H1 (cell line): ENCODE measurements at regions not wholly inside any gene's neighbourhood (a gene's known extent, or its start where the extent isn't known, plus 50 kb on each side); places are given as distances from the start of the nearest gene placed in this dataset.

Experiments
- CTCF ChIA-PET: fragments of 300-600 bp; sonication (Branson Sonifier 250); formaldehyde crosslinking; loops from one replicate; lab custom pipeline; 2021; ENCODE audit not compliant: partially characterized antibody; lab: Charles Lee
- POLR2A ChIA-PET: fragments of 300-600 bp; sonication (Branson Sonifier 250); formaldehyde crosslinking; loops from one replicate; lab custom pipeline; 2021; ENCODE audit warnings: inconsistent platforms; ENCODE audit not compliant: partially characterized antibody; lab: Charles Lee
- DNase-seq, 2 experiments: peaks; one replicate each; pipeline versions ENCODE4 v3.0.0 to v3.0.0-alpha.2; 2010 to 2022; ENCODE audit warnings: low spot score in 2 of 2, low read depth in 1 of 2, mixed read lengths in 1 of 2
- FAIRE-seq: peaks from 2 replicates; lab custom pipeline; 2011; peaks lifted over from hg19 to GRCh38; lab: Jason Lieb, UNC
- H2AFZ ChIP-seq: 2 replicates; pipeline ENCODE4 v1.8.1; 2012; ENCODE audit warnings: low read length, inconsistent platforms
- H2AK5ac ChIP-seq: 2 replicates; pipeline ENCODE4 v1.6.1; 2013; ENCODE audit warnings: low read depth, low read length
- H2BK120ac ChIP-seq: replicated peaks from 2 replicates; pipeline ENCODE3; 2013; ENCODE audit warnings: low read depth, low read length, inconsistent platforms
- H2BK12ac ChIP-seq: 2 replicates; pipeline ENCODE4 v1.6.1; 2013; ENCODE audit warnings: low read depth, low read length
- H2BK15ac ChIP-seq: 2 replicates; pipeline ENCODE4 v1.6.1; 2013; ENCODE audit warnings: low read length
- H2BK20ac ChIP-seq: 2 replicates; pipeline ENCODE4 v1.6.1; 2013; ENCODE audit warnings: low read length
- H2BK5ac ChIP-seq: 2 replicates; pipeline ENCODE4 v1.6.1; 2013; ENCODE audit warnings: low read depth, low read length
- H3K14ac ChIP-seq: 2 replicates; pipeline ENCODE4 v1.6.1; 2013; ENCODE audit warnings: inconsistent platforms; ENCODE audit not compliant: insufficient read length
- H3K18ac ChIP-seq: 2 replicates; pipeline ENCODE4 v1.6.1; 2013; ENCODE audit warnings: low read length; ENCODE audit errors: extremely low read depth
- H3K23ac ChIP-seq: 2 replicates; pipeline ENCODE4 v1.6.1; 2013; ENCODE audit warnings: inconsistent platforms; ENCODE audit not compliant: insufficient read length
- H3K23me2 ChIP-seq: 2 replicates; pipeline ENCODE4 v1.6.1; 2013; ENCODE audit warnings: low read depth, low read length
- H3K27ac ChIP-seq: 2 replicates; pipeline ENCODE4 v1.6.1; 2011; ENCODE audit warnings: low read depth, low read length, inconsistent platforms
- H3K27me3 ChIP-seq, 4 experiments: replicated peaks in 1 of 4; 1 replicate in 1 of 4; 2 replicates in 3 of 4; pipeline versions ENCODE4 v1.6.1 to v1.8.1; 2011 to 2013; ENCODE audit warnings: low read length in 3 of 4, mild to moderate bottlenecking in 3 of 4, inconsistent platforms in 2 of 4, mixed read lengths in 2 of 4, moderate library complexity in 1 of 4; ENCODE audit not compliant: control insufficient read depth in 3 of 4, insufficient read depth in 3 of 4; ENCODE audit errors: extremely low read depth in 1 of 4
- H3K36me3 ChIP-seq, 4 experiments: 2 replicates each; pipeline versions ENCODE4 v1.6.1 to v1.8.1; 2011 to 2013; ENCODE audit warnings: mild to moderate bottlenecking in 4 of 4, low read length in 3 of 4, moderate library complexity in 2 of 4, control low read depth in 1 of 4, inconsistent platforms in 1 of 4; ENCODE audit not compliant: insufficient read depth in 4 of 4, control insufficient read depth in 2 of 4
- H3K4ac ChIP-seq: replicated peaks from 2 replicates; pipeline ENCODE3; 2013; ENCODE audit warnings: low read length, low read depth, mixed read lengths, inconsistent platforms; ENCODE audit not compliant: insufficient read length
- H3K4me1 ChIP-seq, 4 experiments: replicated peaks in 1 of 4; 1 replicate in 1 of 4; 2 replicates in 3 of 4; pipeline versions ENCODE4 v1.6.1 to v1.8.1; 2011 to 2013; ENCODE audit warnings: low read length in 3 of 4, inconsistent platforms in 2 of 4, mixed read lengths in 1 of 4; ENCODE audit not compliant: insufficient read depth in 4 of 4, control insufficient read depth in 3 of 4
- H3K4me2 ChIP-seq, 2 experiments: 2 replicates each; pipeline versions ENCODE4 v1.6.1 to v1.8.1; 2011 to 2013; ENCODE audit warnings: low read depth in 2 of 2, low read length in 2 of 2, control low read depth in 1 of 2, inconsistent platforms in 1 of 2, mild to moderate bottlenecking in 1 of 2; ENCODE audit not compliant: insufficient read depth in 1 of 2
- H3K4me3 ChIP-seq, 4 experiments: fragments of 200-600, 300-600 bp in 1 of 4; sonication (generic), shearing (Covaris generic), sonication (Bioruptor Twin) in 1 of 4; 2 replicates each; pipeline versions ENCODE4 v1.5.1 to v1.8.1; 2011 to 2016; ENCODE audit warnings: low read length in 4 of 4, low read depth in 3 of 4, control low read depth in 2 of 4, inconsistent platforms in 2 of 4, mild to moderate bottlenecking in 2 of 4, mixed read lengths in 1 of 4, moderate library complexity in 1 of 4; ENCODE audit not compliant: insufficient read depth in 2 of 4; ENCODE audit errors: extremely low read depth in 1 of 4
- H3K56ac ChIP-seq: replicated peaks from 2 replicates; pipeline ENCODE3; 2013; ENCODE audit warnings: low read depth, mild to moderate bottlenecking, mixed read lengths, low read length, inconsistent platforms; ENCODE audit not compliant: insufficient read length
- H3K79me1 ChIP-seq: 2 replicates; pipeline ENCODE4 v1.6.1; 2013; ENCODE audit warnings: low read depth, low read length, control low read depth
- H3K79me2 ChIP-seq, 2 experiments: 2 replicates each; pipeline versions ENCODE4 v1.6.1 to v1.8.1; 2012 to 2013; ENCODE audit warnings: low read length in 2 of 2, mild to moderate bottlenecking in 2 of 2, inconsistent platforms in 1 of 2; ENCODE audit not compliant: insufficient read depth in 2 of 2, control insufficient read depth in 1 of 2
- H3K9ac ChIP-seq, 4 experiments: replicated peaks in 1 of 4; 1 replicate in 1 of 4; 2 replicates in 3 of 4; pipeline versions ENCODE4 v1.6.1 to v1.8.1; 2011 to 2013; ENCODE audit warnings: low read depth in 3 of 4, low read length in 3 of 4, control low read depth in 2 of 4, mild to moderate bottlenecking in 2 of 4, moderate library complexity in 2 of 4, inconsistent platforms in 1 of 4; ENCODE audit errors: extremely low read depth in 1 of 4
- H3K9me3 ChIP-seq, 2 experiments: 2 replicates each; pipeline versions ENCODE4 v1.6.1 to v1.8.1; 2012 to 2013; ENCODE audit warnings: mild to moderate bottlenecking in 2 of 2, moderate library complexity in 2 of 2, control low read depth in 1 of 2, inconsistent platforms in 1 of 2, low read depth in 1 of 2, low read length in 1 of 2, mixed read lengths in 1 of 2; ENCODE audit not compliant: insufficient read depth in 2 of 2
- H4K20me1 ChIP-seq, 2 experiments: replicated peaks in 1 of 2; 2 replicates each; pipeline versions ENCODE3 to v1.8.1; 2011 to 2013; ENCODE audit warnings: inconsistent platforms in 2 of 2, low read length in 2 of 2, mild to moderate bottlenecking in 1 of 2; ENCODE audit not compliant: insufficient read depth in 2 of 2, control insufficient read depth in 1 of 2
- H4K5ac ChIP-seq: 2 replicates; pipeline ENCODE4 v1.6.1; 2013; ENCODE audit warnings: low read length, low read depth, mixed read lengths, inconsistent platforms; ENCODE audit not compliant: insufficient read length
- H4K8ac ChIP-seq: 2 replicates; pipeline ENCODE4 v1.8.0; 2013; ENCODE audit warnings: mild to moderate bottlenecking, moderate library complexity, low read length, inconsistent platforms; ENCODE audit not compliant: insufficient read depth; ENCODE audit errors: extremely low read depth
- H4K91ac ChIP-seq: replicated peaks from 2 replicates; pipeline ENCODE3; 2013; ENCODE audit warnings: low read length, mixed read lengths, inconsistent platforms; ENCODE audit not compliant: insufficient read length
- BRCA1 ChIP-seq: IDR thresholded peaks from 2 replicates; pipeline ENCODE4 v1.6.1; 2012; ENCODE audit warnings: low read depth, low read length, improper control_type of control experiment
- CBX5 ChIP-seq: fragments of 300-800, 300-1000 bp; sonication (generic); IDR thresholded peaks from 2 replicates; pipeline ENCODE4 v1.7.1; 2016; ENCODE audit warnings: antibody characterized with exemption, low read length, low read depth
- CBX8 ChIP-seq: fragments of 300-800, 300-1000 bp; sonication (generic); IDR thresholded peaks from 2 replicates; pipeline ENCODE4 v1.7.1; 2016; ENCODE audit warnings: low read depth, low read length, borderline replicate concordance
- CREB1 ChIP-seq: IDR thresholded peaks from 2 replicates; pipeline ENCODE4 v1.6.1; 2012; ENCODE audit warnings: inconsistent platforms
- CTBP2 ChIP-seq: IDR thresholded peaks from 2 replicates; pipeline ENCODE4 v1.7.0; 2011; ENCODE audit warnings: borderline replicate concordance, mild to moderate bottlenecking, moderate library complexity, mixed read lengths, low read length; ENCODE audit not compliant: insufficient read depth, insufficient read length
- EGR1 ChIP-seq: IDR thresholded peaks from 2 replicates; pipeline ENCODE4 v1.6.1; 2011; ENCODE audit warnings: low read depth, low read length, borderline replicate concordance
- HDAC2 ChIP-seq, 2 experiments: fragments of 300-600 bp in 1 of 2; sonication (generic) in 1 of 2; IDR thresholded peaks; 2 replicates each; pipeline ENCODE4 v1.6.1; 2011 to 2012; ENCODE audit warnings: low read depth in 2 of 2, low read length in 2 of 2, mild to moderate bottlenecking in 2 of 2, moderate library complexity in 2 of 2, borderline replicate concordance in 1 of 2, inconsistent platforms in 1 of 2
- KDM1A ChIP-seq: fragments of 200-600, 300-600 bp; sonication (generic); IDR thresholded peaks from 2 replicates; pipeline ENCODE4 v1.7.1; 2016; ENCODE audit warnings: mild to moderate bottlenecking, low read length, borderline replicate concordance
- TAF1 ChIP-seq: IDR thresholded peaks from 2 replicates; pipeline ENCODE4 v1.6.1; 2011; ENCODE audit warnings: mild to moderate bottlenecking, low read depth, low read length
- WGBS, 2 experiments: shearing (Covaris generic) in 1 of 2; methylation state at CpG; one replicate each; pipeline versions ENCODE4 v1.1.6 to v1.1.7; 2013 to 2015; ENCODE audit warnings: low lambda C conversion rate in 2 of 2, mixed read lengths in 2 of 2, inconsistent platforms in 1 of 2, low coverage in 1 of 2, missing lambda C conversion rate in 1 of 2; ENCODE audit not compliant: insufficient replicate concordance in 2 of 2, insufficient coverage in 1 of 2, insufficient read length in 1 of 2; ENCODE audit errors: extremely low coverage in 1 of 2, missing lambda C conversion rate in 1 of 2; 5-methylcytosine and 5-hydroxymethylcytosine counted together

- no peak for DNase-seq
- no peaks in the 10 kb centered on the region for H3K9me3 ChIP-seq
- TF ChIP-seq CBX8 (no peak), EGR1 (no peak), HDAC2 (IDR thresholded peaks at IDR 0.05; ENCODE audit: borderline replicate concordance in 1 of 2, low read depth in 2 of 2, low read length in 2 of 2) (no peak), CTBP2 (no peak), BRCA1 (no peak), KDM1A (no peak), TAF1 (no peak), CREB1 (no peak), CBX5 (no peak)
- no peak overlapping the region for H3K14ac ChIP-seq
- no peak overlapping the region for H3K56ac ChIP-seq
- 87% methylated on average over 2 of the region's 2 CpGs; no CpG with 5 or more reads in 1 of the 2 experiments for WGBS, 2 experiments
- ChIA-PET CTCF (interaction anchor here (0.6 to 2.2 kb wide), 3 partner anchors 52 to 458 kb away, joined by 3 to 5 read pairs (median 3); no protein-coding TSS in a partner anchor), POLR2A (no interaction called here)
- no peak overlapping the region for H2BK15ac ChIP-seq
- no peak overlapping the region for H3K4me2 ChIP-seq
- no peak overlapping the region for H4K5ac ChIP-seq
- no peaks in the 10 kb centered on the region for H3K79me2 ChIP-seq
- H3K18ac ChIP-seq = no peak overlapping the region
- no peak overlapping the region for H2AK5ac ChIP-seq
- no peak overlapping the region for H3K4me3 ChIP-seq
- H2BK5ac ChIP-seq = no peak overlapping the region
- H3K27me3 ChIP-seq = no peaks in the 10 kb centered on the region
- no peak overlapping the region for H2BK120ac ChIP-seq
- no peaks in the 10 kb centered on the region for H3K36me3 ChIP-seq
- no peak overlapping the region for H4K8ac ChIP-seq
- no peaks in the 10 kb centered on the region for H4K20me1 ChIP-seq
- H3K4ac ChIP-seq = no peak overlapping the region
- H3K23ac ChIP-seq = no peak overlapping the region
- FAIRE-seq = no peak
- no peak overlapping the region for H2BK12ac ChIP-seq
- H2BK20ac ChIP-seq = no peak overlapping the region
- no peaks in the 10 kb centered on the region for H3K79me1 ChIP-seq
- no peak overlapping the region for H2AFZ ChIP-seq
- H4K91ac ChIP-seq = no peak overlapping the region
- H3K23me2 ChIP-seq = no peaks in the 10 kb centered on the region
- no peak overlapping the region for H3K9ac ChIP-seq
- H3K4me1 ChIP-seq = no peaks in the 10 kb centered on the region
- H3K27ac ChIP-seq = no peak overlapping the region
These were observed 70.3 kb downstream of the MAIP1 start for GRCh38 chr2:200025717-200026116.
